PFSK-1 (cell line): ENCODE measurements at regions not wholly inside any gene's neighbourhood (a gene's known extent, or its start where the extent isn't known, plus 50 kb on each side); places are given as distances from the start of the nearest gene placed in this dataset.

Experiments used
- FOXP2 ChIP-seq: optimal IDR thresholded peaks from 2 replicates; pipeline ENCODE3; 2011; ENCODE audit warnings: borderline replicate concordance, control low read depth, inconsistent platforms; ENCODE audit not compliant: insufficient read depth; ENCODE audit errors: extremely low read length, extremely low read depth
- POLR2AphosphoS5 ChIP-seq: IDR thresholded peaks from 2 replicates; pipeline ENCODE4 v1.6.1; 2012; ENCODE audit warnings: low read depth, mild to moderate bottlenecking, control low read depth, low read length, moderate library complexity
- REST ChIP-seq, 2 experiments: IDR thresholded peaks; 2 replicates each; pipeline versions ENCODE4 v1.6.1 to v1.8.0; 2011 to 2012; ENCODE audit warnings: low read depth in 2 of 2, low read length in 2 of 2, control low read depth in 1 of 2, inconsistent platforms in 1 of 2, mild to moderate bottlenecking in 1 of 2, moderate library complexity in 1 of 2; ENCODE audit not compliant: insufficient read depth in 1 of 2
- SIN3A ChIP-seq: IDR thresholded peaks from 2 replicates; pipeline ENCODE4 v1.6.1; 2012; ENCODE audit warnings: mild to moderate bottlenecking, low read length, moderate library complexity, borderline replicate concordance; ENCODE audit not compliant: insufficient read depth
- TAF1 ChIP-seq: IDR thresholded peaks from 2 replicates; pipeline ENCODE4 v1.6.1; 2012; ENCODE audit warnings: low read length, control low read depth, borderline replicate concordance; ENCODE audit not compliant: insufficient read depth

GRCh38 chr2:67256892-67257291 lies 140.2 kb upstream of the ETAA1 start:
- TF ChIP-seq FOXP2 (no peak), TAF1 (no peak), POLR2AphosphoS5 (no peak), SIN3A (no peak), REST (IDR thresholded peaks at IDR 0.05; ENCODE audit: insufficient read depth in 1 of 2, low read depth in 2 of 2, low read length in 2 of 2) (no peak)

GRCh38 chr2:67258122-67258521 lies 139.0 kb upstream of the ETAA1 start:
- no peak for TF ChIP-seq FOXP2
- TF ChIP-seq SIN3A, result no peak
- TF ChIP-seq REST (IDR thresholded peaks at IDR 0.05; ENCODE audit: insufficient read depth in 1 of 2, low read depth in 2 of 2, low read length in 2 of 2), result no peak
- TF ChIP-seq TAF1, result no peak
- no peak for TF ChIP-seq POLR2AphosphoS5

- no peak for TF ChIP-seq TAF1
Measured at GRCh38 chr2:67258831-67259230, 138.3 kb upstream of the ETAA1 start.

- TF ChIP-seq FOXP2 (no peak), REST (IDR thresholded peaks at IDR 0.05; ENCODE audit: insufficient read depth in 1 of 2, low read depth in 2 of 2, low read length in 2 of 2) (no peak)
Measured at GRCh38 chr2:67259556-67260342, 137.4 kb upstream of the ETAA1 start.

GRCh38 chr2:67260343-67261277 lies 136.5 kb upstream of the ETAA1 start:
- TF ChIP-seq SIN3A, result no peak
- no peak for TF ChIP-seq POLR2AphosphoS5
- TF ChIP-seq FOXP2, result no peak
- no peak for TF ChIP-seq TAF1
- TF ChIP-seq REST (IDR thresholded peaks at IDR 0.05; ENCODE audit: insufficient read depth in 1 of 2, low read depth in 2 of 2, low read length in 2 of 2), result no peak
